Uterus (tissue), 2 donors: ENCODE measurements at regions not wholly inside any gene's neighbourhood (a gene's known extent, or its start where the extent isn't known, plus 50 kb on each side); places are given as distances from the start of the nearest gene placed in this dataset.

Experiments used
- POLR2A ChIP-seq, 2 donors: fragments of 450-650 bp; IDR thresholded peaks; one replicate each; pipeline ENCODE4 v1.6.1; 2016; ENCODE audit warnings: antibody characterized with exemption in 2 of 2, mild to moderate bottlenecking in 1 of 2, moderate library complexity in 1 of 2
- TF ChIP-seq, protein P1 (sequence below), 4 experiments: fragments of 200-600 bp in 2 of 4; fragments of 450-650 bp in 2 of 4; sonication (generic) in 2 of 4; IDR thresholded peaks; one replicate each; pipeline ENCODE4 v1.5.1; 2016 to 2019; ENCODE audit warnings: antibody characterized with exemption in 4 of 4, mild to moderate bottlenecking in 2 of 4, moderate library complexity in 1 of 4

DNA sequence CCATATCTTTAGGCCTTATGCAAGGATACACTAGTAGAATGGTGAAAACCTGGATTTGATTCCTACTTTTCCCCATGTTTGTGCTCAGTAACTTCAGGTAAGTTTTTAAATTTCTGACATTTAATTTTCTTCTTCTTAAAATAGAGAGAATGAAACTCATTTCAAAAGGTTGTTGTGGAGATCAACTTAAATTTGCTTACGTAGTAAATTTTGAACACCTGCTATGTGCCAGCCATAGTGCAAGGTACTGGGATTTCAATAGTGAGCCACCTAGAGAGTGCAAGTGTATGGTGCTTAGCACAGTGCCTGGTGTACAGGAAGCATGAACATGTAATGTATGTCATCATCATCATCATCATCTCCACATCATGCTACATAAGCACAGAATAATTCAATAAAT is 73.6 kb upstream of the SMIM36 start:
- TF ChIP-seq, protein P1, sequence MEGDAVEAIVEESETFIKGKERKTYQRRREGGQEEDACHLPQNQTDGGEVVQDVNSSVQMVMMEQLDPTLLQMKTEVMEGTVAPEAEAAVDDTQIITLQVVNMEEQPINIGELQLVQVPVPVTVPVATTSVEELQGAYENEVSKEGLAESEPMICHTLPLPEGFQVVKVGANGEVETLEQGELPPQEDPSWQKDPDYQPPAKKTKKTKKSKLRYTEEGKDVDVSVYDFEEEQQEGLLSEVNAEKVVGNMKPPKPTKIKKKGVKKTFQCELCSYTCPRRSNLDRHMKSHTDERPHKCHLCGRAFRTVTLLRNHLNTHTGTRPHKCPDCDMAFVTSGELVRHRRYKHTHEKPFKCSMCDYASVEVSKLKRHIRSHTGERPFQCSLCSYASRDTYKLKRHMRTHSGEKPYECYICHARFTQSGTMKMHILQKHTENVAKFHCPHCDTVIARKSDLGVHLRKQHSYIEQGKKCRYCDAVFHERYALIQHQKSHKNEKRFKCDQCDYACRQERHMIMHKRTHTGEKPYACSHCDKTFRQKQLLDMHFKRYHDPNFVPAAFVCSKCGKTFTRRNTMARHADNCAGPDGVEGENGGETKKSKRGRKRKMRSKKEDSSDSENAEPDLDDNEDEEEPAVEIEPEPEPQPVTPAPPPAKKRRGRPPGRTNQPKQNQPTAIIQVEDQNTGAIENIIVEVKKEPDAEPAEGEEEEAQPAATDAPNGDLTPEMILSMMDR (IDR thresholded peaks at IDR 0.05): no peak
- TF ChIP-seq POLR2A (IDR thresholded peaks at IDR 0.05): no peak
